GM19035 (cell line): ENCODE measurements at regions not wholly inside any gene's neighbourhood (a gene's known extent, or its start where the extent isn't known, plus 50 kb on each side); places are given as distances from the start of the nearest gene placed in this dataset.

Source experiments
- ATAC-seq: cut with Tn5 transposase; IDR thresholded peaks from one replicate; pipeline ENCODE4 v1.9.1; 2021; ENCODE audit not compliant: unreplicated experiment

DNA sequence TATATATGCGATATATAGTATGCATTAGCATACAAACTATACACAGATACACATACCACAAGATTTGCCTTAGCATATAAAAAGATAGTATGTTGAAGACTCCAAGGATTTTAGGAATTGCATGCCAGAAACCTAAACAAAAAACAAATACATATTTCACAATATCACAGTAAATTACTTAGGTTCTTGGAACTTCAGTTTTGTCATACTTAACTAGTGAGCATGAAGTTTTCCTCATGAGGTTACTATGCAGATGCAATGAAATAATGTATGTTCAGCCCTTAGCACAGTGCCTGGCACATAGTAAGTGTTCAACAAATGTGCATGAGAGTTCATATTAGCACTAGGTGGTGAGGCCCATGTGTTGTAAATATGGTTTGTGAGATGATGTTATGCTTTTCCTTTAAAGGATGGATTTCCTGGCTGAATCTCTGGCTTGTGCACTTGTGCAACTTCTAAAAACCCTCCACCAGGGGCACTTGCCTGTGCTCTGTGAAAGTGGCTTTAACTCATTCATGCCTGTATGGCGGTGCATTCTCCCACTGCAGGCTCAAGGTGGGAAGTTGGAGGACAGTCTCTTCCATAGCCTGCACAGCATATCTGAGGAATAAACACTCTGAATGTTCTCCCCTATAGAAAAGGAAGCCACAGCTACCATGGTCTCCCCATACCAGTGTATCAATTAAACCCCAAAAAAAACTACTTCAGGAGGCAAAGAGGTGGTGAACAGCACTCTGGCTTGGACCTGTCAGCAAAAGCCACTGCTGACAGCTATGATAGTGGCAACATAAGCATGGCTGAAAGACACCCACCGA, 624.1 kb upstream of the CDH4 start:
- no peak for ATAC-seq

DNA sequence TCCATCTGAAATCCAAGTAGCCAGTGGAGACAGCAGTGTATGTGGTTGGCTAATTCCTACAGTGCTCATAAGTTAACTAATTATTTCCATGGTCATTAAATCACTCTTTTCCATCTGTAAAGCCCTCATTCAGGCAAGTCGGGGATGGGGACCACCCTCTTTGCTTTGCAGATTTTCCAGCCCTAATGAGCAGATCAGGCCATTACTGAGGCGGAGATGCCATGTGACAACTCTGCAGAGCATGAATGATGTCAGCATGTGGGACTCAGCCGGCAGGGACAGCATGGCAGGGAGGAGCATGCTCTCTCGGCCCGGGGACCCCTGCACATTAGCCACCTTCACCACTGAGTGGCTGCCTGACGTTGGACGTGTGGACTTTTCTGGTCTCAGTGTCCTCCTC, 623.3 kb upstream of the CDH4 start:
- no peak for ATAC-seq

DNA sequence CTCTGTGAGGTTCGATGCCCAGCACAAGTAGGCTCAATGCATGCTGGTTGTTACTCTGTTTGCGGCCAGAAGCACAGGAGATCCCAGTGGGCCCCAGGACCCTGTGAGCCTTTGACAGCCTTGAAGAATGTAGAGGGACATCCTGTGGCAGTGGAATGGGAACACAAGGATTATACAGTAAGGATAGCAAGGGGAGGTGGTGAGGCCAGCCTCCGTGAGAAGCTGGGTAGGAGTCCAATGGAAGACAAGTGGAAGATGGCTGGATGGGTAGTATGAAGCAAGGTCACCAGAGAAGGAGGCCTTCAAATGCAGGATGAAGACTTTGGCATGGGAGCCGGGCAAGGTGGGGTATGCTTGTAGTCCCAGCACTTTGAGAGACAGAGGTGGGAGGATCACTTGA, 622.9 kb upstream of the CDH4 start:
- ATAC-seq, result no peak

DNA sequence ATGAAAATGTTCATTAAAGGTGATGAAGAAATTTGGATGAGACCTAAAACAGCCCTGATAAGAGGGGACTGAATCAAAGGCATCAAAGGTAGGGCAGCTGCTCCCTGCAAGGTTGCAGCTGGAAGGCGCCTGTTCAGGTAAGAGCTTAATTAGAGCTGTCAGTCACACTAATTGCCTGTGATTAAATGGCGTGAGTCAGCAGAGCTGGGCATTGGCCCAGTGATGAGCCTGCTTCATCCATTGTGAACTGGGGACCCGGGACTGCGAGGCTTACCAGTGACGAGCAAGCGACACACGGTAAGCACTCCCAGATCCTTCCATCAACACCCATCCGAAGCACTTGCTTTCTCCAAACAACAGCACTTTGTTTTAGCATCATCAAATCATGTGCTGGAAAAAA, 621.5 kb upstream of the CDH4 start:
- ATAC-seq, result no peak

DNA sequence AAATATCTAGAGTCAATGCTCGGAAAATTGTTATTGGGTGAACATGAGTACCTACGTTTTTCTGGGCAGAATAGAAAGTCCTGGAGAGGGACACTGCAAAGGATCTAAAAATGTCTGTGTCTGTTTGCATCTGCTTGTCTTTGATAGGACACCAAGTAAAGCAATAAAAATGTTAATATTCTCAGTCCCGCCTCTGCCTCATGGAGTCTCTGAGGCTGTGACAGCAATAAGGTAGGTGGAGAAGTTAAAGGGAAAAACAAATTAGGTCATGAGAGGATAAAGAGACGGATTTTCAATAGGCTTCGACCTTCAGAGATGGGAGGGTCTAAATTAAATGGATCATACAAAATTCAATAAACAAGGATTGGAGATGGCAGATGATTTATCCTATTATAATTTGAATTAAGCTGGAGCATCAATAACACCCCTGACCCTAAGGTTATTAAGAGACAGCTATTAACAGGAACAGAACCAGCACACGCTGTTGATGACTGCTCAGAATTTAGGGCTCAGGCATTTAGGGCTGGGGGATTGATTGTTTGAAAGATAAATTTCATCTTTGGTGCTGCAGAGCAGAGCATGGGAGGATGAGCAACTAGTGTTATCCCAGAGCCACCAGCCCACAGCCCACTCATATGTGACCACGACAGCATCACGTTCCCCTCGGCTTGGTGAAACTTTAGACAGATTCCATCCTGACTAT, 620.3 kb upstream of the CDH4 start:
- no peak for ATAC-seq

DNA sequence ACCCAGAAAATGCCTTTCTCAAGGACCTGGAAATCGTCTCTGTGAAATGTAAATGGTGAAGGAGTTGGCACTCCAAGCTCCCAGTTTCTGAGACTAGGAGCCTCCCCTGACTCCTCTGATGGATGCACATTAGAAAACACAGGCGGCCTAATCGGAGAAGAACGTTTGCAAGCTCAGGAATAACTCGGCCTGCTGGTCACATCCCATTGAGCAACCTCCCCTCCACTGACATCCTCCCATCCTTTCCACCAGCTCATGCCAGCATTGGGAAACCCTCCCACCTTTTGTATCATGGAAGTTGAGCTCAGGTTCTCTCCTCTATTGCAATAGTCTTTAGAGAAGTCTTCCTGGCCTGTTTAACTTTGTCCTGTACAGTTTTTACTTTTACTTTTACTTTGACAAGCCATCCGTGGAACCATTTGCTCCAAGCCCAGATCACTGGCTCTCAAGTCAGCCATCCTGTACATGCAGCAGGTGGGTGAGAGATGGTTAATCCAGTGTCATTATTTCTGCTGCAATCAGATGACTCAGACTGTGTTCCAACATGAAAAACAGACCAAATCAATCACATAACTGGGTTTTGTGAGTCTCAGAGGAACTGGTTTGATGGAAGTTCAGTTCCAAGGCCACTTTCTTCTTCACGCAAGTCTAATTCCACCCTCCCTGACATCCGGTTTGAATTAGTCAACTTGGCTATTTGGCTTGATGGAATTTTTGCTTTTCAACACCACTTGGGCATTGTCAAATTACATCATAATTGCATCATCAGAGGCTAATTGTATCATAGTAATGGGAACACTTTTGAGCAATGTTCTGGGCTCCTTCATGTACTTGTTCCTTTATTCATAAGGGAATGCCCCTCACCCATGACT, 619.4 kb upstream of the CDH4 start:
- no peak for ATAC-seq

DNA sequence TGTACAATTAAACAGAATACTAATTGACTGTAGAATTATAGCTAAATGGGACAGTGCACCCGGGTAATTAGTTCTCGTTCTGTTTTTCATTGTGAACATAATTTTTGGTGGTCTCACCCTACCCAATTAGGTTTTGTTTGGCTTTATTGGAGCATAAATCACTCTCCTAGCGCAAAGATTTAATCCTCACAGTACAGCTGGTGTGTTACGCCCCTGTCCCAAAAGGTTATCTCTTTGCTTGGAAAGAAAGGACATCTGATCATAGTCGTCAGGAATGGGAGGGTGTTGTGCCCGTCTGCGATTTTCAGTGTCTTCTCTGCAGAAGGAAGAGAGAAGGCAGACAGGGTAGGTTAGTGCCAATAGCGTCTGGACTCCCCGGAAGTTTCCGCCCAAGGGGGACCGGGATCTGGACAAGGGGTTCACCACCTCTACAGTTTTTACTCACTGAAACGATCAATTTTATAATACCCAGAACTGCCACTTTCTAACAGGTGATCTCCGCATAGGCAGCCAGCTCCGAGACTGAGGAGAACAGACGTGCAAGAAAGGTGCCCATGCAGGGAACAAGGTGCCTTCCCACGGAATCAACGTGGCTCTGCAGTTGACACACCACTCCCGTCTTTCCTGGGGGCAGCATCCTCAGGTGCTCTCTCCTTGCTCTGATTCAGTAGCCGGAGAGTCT, 617.4 kb upstream of the CDH4 start:
- no peak for ATAC-seq

DNA sequence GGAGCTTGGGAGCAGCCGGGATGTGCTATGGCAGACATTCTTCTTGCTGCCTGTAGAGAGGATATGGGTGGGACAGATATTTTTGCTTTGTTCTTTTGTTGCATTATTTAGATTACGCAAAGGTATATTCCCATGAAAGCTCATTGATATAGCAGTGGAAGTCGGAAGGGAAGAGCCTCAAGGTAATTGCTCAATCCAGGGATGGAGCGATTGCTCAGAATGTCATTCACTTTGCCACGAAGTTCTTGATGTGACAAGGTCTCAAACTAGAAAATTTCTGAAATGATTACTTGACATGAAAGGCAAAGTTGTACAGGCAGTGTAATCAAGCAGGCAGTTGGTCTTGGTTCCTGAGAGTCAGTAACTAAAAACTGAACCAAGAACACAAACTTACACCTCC, 615.6 kb upstream of the CDH4 start:
- no peak for ATAC-seq

DNA sequence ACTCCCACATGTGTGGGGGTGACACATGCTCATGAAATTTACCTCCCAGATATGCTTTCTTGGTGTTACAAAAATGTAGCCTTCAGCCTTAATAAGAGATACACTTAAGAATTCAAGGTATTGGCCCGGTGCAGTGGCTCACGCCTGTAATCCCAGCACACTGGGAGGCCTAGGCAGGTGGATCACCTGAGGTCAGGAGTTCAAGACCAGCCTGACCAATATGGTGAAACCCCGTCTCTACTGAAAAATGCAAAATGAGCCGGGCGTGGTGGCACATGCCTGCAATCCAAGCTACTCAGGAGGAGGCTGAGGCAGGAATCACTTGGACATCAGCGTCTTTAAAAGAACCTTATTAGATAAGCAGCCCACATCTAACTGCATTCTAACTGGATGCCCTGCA, 614.3 kb upstream of the CDH4 start:
- ATAC-seq, result no peak

DNA sequence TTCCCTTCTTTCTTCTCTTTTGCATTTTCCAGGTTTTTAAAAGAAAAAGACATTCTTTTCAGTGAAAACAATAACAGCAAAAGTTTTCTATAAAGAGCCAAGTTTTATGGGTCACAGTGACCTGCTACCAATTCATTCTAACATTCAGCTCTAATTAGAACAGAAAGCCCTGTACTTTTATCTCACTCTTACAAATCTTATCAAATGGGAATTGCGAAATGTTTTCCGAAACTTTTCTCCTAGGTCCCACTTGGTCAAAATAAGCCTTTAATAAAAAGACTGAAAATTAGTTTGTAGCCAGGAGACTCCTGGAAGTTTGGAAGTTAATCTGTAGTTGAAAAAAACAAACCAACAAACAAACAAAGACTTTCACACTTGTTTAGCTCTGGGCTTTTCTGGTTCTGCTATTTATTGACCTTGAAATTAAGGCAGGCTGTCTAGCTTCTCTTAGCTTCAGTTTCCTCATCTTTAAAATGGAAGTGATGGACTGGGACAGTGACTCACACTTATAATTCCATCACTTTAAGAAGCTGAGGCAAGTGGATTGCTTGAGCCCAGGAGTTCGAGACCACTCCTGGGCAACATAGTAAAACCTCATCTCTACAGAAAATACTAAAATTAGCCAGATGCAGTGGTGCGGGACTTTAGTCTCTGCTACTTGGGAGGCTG, 613.5 kb upstream of the CDH4 start:
- no peak for ATAC-seq

DNA sequence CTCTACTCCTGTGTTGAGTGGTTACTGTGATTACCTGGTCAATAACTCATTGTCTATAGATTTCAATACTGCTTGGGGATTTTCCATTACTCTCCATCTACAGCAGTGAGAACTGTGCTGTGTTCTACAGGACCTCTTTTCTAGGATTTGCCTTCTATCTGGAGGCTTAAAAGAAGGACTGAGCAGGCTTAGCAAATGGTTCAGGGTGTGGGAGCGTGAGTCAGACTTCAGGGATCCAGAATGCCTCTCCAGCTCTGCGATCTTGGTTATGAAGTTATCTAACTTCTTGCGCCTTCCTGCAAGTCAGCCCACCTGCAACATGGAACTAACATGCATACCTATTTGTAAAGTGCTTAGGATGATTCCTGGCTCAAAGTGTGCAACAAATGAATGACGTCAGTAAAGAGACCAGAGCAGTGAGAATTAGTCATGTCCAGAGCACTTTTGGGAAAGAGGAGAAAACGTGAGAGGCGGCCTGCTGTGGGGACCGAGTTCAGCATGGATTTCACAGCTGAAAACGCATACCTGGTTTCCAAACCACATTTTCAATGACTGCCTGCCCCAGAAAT, 610.1 kb upstream of the CDH4 start:
- ATAC-seq, result no peak

DNA sequence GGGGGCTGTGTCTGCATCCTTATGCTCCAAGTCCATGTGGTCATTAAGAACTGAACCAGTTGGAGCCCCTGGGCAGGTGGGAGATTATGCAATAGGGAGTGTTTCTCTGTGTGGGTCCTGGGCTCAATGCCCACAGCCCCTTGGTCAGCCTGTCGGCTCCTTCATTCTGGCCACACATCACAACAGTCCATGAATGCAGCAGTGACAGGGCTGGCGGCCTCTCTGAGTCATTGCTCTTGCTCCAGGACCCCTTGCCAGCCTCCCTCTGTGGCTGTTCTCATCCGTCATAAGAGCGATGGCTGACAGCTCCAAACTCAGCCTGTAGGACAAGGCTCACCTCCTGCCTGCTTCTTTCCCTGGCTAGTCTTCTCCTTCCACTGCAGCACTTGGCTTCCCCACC, 609.5 kb upstream of the CDH4 start:
- ATAC-seq, result no peak

DNA sequence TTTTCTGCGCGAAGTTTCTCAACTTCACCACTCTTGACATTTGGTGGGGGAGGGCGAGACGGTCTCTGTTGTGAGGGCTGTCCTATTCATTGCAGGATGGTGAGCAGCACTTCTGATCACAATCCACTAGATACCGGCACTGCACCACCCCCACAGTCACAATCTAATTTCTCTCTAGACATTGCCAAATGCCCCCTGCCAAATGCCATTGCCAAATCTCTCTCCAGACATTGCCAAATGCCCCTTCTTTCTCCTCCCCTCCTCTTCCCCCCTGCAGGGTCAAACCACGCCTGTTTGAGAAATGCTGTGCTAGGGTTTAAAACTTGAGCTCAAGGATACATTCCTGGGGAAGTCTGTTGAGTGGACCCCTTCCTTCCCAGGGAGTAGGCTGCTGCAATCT, 603.5 kb upstream of the CDH4 start:
- no peak for ATAC-seq

DNA sequence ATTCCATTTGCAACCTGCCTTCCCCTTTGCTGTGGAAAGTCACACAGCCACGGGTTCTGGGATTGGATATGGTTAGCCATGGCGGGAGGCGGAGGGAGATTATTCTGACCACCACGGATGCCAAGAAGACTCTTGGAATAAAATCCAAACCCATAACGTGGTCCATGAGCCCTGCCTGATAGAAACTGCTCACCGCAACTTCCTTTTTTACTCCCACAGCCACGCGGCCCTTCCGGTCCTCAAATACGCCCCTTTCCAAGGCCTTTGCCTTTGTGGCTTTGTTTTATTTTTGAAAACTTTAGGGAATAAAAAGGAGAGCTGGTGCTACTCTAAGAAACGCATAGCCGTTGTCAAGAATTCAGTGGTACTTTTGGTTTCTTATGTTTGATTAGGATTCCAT, 602.5 kb upstream of the CDH4 start:
- no peak for ATAC-seq

DNA sequence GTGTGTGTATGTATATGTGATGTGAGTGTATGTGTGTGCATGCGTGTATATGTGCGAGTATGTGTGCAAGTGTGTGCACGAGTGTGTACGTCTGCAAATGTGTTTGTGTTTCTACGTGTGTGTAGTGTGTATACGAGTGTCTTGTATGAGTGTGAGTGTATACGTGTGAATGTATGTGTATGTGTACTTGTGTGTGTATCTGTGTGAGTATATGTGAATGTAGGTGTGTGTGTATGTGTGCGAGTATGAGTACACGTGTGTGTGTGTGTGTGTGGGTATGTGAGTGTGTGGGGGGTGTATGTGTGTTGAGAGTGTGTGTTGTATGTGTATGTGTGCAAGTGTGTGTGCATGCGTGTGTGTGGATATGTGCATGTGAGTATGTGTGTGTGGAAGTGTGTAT, 602.0 kb upstream of the CDH4 start:
- no peak for ATAC-seq

DNA sequence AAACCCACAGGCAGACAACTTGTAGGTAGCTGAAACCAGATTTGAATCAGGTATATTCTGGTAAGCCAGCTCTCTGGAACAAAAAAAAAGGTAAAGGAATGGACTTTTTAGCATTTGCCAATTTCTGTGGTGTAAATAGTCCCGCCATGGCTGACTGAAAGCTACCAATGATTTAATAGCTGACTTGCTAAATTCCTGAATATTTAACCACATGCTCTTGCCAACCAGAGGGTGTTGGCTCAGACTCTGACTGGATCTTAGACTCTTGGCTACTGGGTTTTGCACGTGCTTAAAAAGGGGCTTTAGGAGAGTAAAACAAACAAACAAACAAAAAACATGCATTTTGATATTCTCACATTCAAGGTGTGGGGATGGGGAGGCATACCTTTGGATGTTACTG, 600.0 kb upstream of the CDH4 start:
- no peak for ATAC-seq

DNA sequence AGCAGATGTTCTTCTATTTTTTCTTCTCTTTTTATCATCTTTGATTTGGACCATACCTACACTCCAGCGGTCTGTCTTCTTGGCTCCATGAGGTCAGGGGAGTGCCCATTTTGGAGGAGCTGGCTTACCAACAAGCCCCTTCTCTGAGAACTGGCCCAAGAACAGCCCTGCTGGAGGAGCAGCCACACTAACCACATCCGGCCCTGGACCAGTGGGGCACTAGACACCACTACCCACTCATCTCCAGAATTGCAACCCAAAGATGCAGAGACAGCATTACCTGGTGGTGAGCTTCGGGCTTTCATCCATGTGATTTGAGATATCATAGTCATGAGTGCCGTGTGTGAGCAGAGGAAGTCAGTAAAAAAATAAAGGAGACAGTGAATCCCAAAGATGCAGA, 599.4 kb upstream of the CDH4 start:
- ATAC-seq, result no peak

DNA sequence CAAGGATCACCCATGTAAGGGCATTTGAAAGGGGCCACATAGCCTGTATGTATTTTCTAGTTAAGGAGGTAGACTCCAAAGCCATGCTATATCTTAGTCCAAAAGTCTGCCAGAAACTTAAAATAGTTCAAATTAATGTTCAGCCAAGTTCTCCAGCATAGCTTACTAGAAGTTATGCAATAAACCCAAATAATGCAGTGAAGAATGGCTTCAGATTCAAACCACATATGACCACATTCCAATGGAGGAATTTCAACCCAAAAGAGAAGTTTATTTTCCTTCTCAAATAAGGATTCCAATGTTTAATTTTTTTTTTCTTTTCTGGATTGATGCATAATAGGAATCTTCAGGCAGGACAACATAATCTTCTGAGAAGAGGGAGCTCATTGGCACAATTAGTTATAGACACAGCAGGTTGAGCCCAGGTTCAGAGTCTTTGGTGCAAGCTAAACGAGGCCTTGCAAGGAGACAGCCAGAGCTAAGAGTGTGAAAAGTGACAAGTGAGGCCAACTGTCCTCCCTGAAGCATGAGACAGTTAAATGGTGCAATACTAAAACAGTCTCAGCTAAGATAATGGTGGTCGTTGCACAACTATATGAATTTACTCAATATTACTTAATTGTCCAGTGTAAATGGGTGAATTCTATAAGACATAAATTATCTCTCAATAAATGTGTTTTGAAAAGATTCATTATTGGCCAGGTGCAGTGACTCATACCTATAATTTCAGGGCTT, 598.8 kb upstream of the CDH4 start:
- no peak for ATAC-seq

DNA sequence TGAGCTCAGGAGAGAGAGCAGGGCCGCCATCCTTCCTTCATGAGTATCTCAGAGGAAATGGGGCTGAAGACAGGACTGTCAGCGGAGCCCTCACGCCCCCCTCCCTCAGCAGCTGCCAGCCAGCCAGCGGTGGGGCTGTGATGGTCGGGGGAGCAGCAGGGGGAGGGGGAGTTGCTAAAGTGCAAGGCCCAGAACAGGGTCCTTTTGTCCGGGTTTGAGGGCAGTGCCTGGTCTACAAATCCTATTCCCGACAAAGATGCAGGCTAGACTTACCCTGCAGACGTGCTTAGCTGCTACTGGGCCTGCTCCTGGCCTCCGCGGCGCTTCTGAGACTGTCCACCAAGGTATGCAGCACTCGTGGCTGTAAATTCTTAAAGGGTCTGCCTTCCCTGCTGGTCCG, 593.4 kb upstream of the CDH4 start:
- ATAC-seq, result no peak

DNA sequence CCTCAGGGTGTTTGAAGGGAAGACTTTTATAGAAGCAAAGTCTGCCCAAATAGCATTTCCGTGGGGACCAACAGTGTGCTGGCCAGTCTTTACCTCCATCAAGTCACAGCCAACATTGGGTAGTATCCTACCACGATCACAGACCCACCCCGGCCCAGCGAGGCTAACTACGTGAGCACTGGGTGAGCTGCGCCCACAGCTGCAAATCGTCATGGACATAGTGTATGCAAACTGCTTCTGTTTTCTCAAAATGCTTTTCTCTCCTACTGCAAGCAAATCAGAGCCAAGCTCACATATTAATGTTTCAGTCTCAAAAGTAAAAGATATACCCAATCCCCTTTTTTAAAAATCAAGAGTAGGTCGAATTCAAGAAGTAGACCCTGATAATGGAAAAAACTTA, 592.8 kb upstream of the CDH4 start:
- no peak for ATAC-seq
